ENCODE measurements at regions not wholly inside any gene's neighbourhood (a gene's known extent, or its start where the extent isn't known, plus 50 kb on each side); places are given as distances from the start of the nearest gene placed in this dataset.

GRCh38 chr1:106458866-106459265 lies 597.6 kb upstream of the PRMT6 start:
- no peak overlapping the region for H3K27ac Mint-ChIP-seq
- ChIA-PET POLR2A (no interaction called here), CTCF (no interaction called here)
- H3K9me3 Mint-ChIP-seq = no peaks in the 10 kb centered on the region
- no peaks in the 10 kb centered on the region for H3K36me3 Mint-ChIP-seq (ENCODE audit: low read depth)
- DNase-seq = no peak
- H3K4me3 Mint-ChIP-seq = no peak overlapping the region
- no peaks in the 10 kb centered on the region for H3K4me1 Mint-ChIP-seq
- no peaks in the 10 kb centered on the region for H3K27me3 Mint-ChIP-seq

GRCh38 chr1:106459418-106459817 lies 597.1 kb upstream of the PRMT6 start:
- Mint-ChIP-seq H3K36me3 (ENCODE audit: low read depth) (no peaks in the 10 kb centered on the region), H3K27me3 (no peaks in the 10 kb centered on the region), H3K4me3 (no peak overlapping the region), H3K9me3 (no peaks in the 10 kb centered on the region), H3K27ac (no peak overlapping the region), H3K4me1 (no peaks in the 10 kb centered on the region)
- POLR2A ChIA-PET = no interaction called here
- CTCF ChIA-PET = no interaction called here
- no peak for DNase-seq

GRCh38 chr1:106465666-106466065 lies 590.8 kb upstream of the PRMT6 start:
- no peaks in the 10 kb centered on the region for H3K36me3 Mint-ChIP-seq (ENCODE audit: low read depth)
- peaks cover 15% of the 10 kb centered on the region for H3K9me3 Mint-ChIP-seq
- no peaks in the 10 kb centered on the region for H3K27me3 Mint-ChIP-seq
- no peak for DNase-seq
- CTCF ChIA-PET = no interaction called here
- H3K4me1 Mint-ChIP-seq = no peaks in the 10 kb centered on the region
- POLR2A ChIA-PET = no interaction called here
- no peak overlapping the region for H3K27ac Mint-ChIP-seq
- no peak overlapping the region for H3K4me3 Mint-ChIP-seq

- no peak overlapping the region for H3K27ac Mint-ChIP-seq
- no peaks in the 10 kb centered on the region for H3K36me3 Mint-ChIP-seq (ENCODE audit: low read depth)
- no peak for DNase-seq
- peaks cover 23% of the 10 kb centered on the region for H3K9me3 Mint-ChIP-seq
- POLR2A ChIA-PET = no interaction called here
- H3K27me3 Mint-ChIP-seq = no peaks in the 10 kb centered on the region
- no peaks in the 10 kb centered on the region for H3K4me1 Mint-ChIP-seq
- no peak overlapping the region for H3K4me3 Mint-ChIP-seq
- CTCF ChIA-PET = no interaction called here
These were observed 575.8 kb upstream of the PRMT6 start for GRCh38 chr1:106480629-106481028.

GRCh38 chr1:106492880-106493279 lies 563.6 kb upstream of the PRMT6 start:
- Mint-ChIP-seq H3K9me3 (peaks cover 9% of the 10 kb centered on the region), H3K36me3 (ENCODE audit: low read depth) (no peaks in the 10 kb centered on the region), H3K27me3 (no peaks in the 10 kb centered on the region), H3K4me3 (no peak overlapping the region), H3K27ac (no peak overlapping the region), H3K4me1 (no peaks in the 10 kb centered on the region)
- DNase-seq = no peak
- ChIA-PET POLR2A (no interaction called here), CTCF (no interaction called here)

GRCh38 chr1:106494646-106495045 lies 561.8 kb upstream of the PRMT6 start:
- DNase-seq = no peak
- Mint-ChIP-seq H3K4me1 (no peaks in the 10 kb centered on the region), H3K4me3 (no peak overlapping the region), H3K9me3 (no peaks in the 10 kb centered on the region), H3K36me3 (ENCODE audit: low read depth) (no peaks in the 10 kb centered on the region), H3K27me3 (no peaks in the 10 kb centered on the region), H3K27ac (no peak overlapping the region)
- ChIA-PET CTCF (no interaction called here), POLR2A (no interaction called here)

- H3K27me3 Mint-ChIP-seq = no peaks in the 10 kb centered on the region
- H3K4me3 Mint-ChIP-seq = no peak overlapping the region
- no peaks in the 10 kb centered on the region for H3K4me1 Mint-ChIP-seq
- POLR2A ChIA-PET = no interaction called here
- CTCF ChIA-PET = no interaction called here
- no peak for DNase-seq
- H3K9me3 Mint-ChIP-seq = peaks cover 2% of the 10 kb centered on the region
- H3K27ac Mint-ChIP-seq = no peak overlapping the region
- H3K36me3 Mint-ChIP-seq (ENCODE audit: low read depth) = no peaks in the 10 kb centered on the region
These were observed 558.2 kb upstream of the PRMT6 start for GRCh38 chr1:106498238-106498637.

- Mint-ChIP-seq H3K27me3 (no peaks in the 10 kb centered on the region), H3K4me3 (no peak overlapping the region), H3K4me1 (no peaks in the 10 kb centered on the region), H3K27ac (no peak overlapping the region), H3K36me3 (ENCODE audit: low read depth) (no peaks in the 10 kb centered on the region), H3K9me3 (peaks cover 5% of the 10 kb centered on the region)
- ChIA-PET CTCF (no interaction called here), POLR2A (no interaction called here)
- DNase-seq = no peak
These were observed 553.8 kb upstream of the PRMT6 start for GRCh38 chr1:106502659-106503058.

- H3K27ac Mint-ChIP-seq = no peak overlapping the region
- no peaks in the 10 kb centered on the region for H3K4me1 Mint-ChIP-seq
- no peaks in the 10 kb centered on the region for H3K36me3 Mint-ChIP-seq (ENCODE audit: low read depth)
- no peak overlapping the region for H3K4me3 Mint-ChIP-seq
- H3K27me3 Mint-ChIP-seq = no peaks in the 10 kb centered on the region
- CTCF ChIA-PET = no interaction called here
- H3K9me3 Mint-ChIP-seq = peaks cover 5% of the 10 kb centered on the region
- no peak for DNase-seq
- POLR2A ChIA-PET = no interaction called here
These were observed 541.1 kb upstream of the PRMT6 start for GRCh38 chr1:106515375-106515774.

- H3K4me3 Mint-ChIP-seq = no peak overlapping the region
- no peaks in the 10 kb centered on the region for H3K27me3 Mint-ChIP-seq
- CTCF ChIA-PET = interaction anchor here (0.6 kb wide), 1 partner anchor 40 kb away, joined by 4 read pairs; no protein-coding TSS in a partner anchor
- no peaks in the 10 kb centered on the region for H3K36me3 Mint-ChIP-seq (ENCODE audit: low read depth)
- peaks cover 5% of the 10 kb centered on the region for H3K9me3 Mint-ChIP-seq
- DNase-seq = no peak
- POLR2A ChIA-PET = no interaction called here
- no peaks in the 10 kb centered on the region for H3K4me1 Mint-ChIP-seq
- no peak overlapping the region for H3K27ac Mint-ChIP-seq
These were observed 539.2 kb upstream of the PRMT6 start for GRCh38 chr1:106517224-106517623.

- no peaks in the 10 kb centered on the region for H3K4me1 Mint-ChIP-seq
- no peaks in the 10 kb centered on the region for H3K36me3 Mint-ChIP-seq (ENCODE audit: low read depth)
- POLR2A ChIA-PET = no interaction called here
- CTCF ChIA-PET = no interaction called here
- peaks cover 11% of the 10 kb centered on the region for H3K9me3 Mint-ChIP-seq
- no peaks in the 10 kb centered on the region for H3K27me3 Mint-ChIP-seq
- DNase-seq = no peak
- no peak overlapping the region for H3K27ac Mint-ChIP-seq
- no peak overlapping the region for H3K4me3 Mint-ChIP-seq
These were observed 533.0 kb upstream of the PRMT6 start for GRCh38 chr1:106523497-106523896.

GRCh38 chr1:106524631-106525030 lies 531.8 kb upstream of the PRMT6 start:
- Mint-ChIP-seq H3K4me3 (no peak overlapping the region), H3K4me1 (no peaks in the 10 kb centered on the region), H3K9me3 (peaks cover 11% of the 10 kb centered on the region), H3K27me3 (no peaks in the 10 kb centered on the region), H3K27ac (no peak overlapping the region), H3K36me3 (ENCODE audit: low read depth) (no peaks in the 10 kb centered on the region)
- ChIA-PET CTCF (no interaction called here), POLR2A (no interaction called here)
- DNase-seq = no peak

GRCh38 chr1:106526650-106527049 lies 529.8 kb upstream of the PRMT6 start:
- no peak for DNase-seq
- Mint-ChIP-seq H3K36me3 (ENCODE audit: low read depth) (no peaks in the 10 kb centered on the region), H3K4me3 (no peak overlapping the region), H3K4me1 (no peaks in the 10 kb centered on the region), H3K9me3 (peaks cover 11% of the 10 kb centered on the region), H3K27me3 (no peaks in the 10 kb centered on the region), H3K27ac (no peak overlapping the region)
- POLR2A ChIA-PET = no interaction called here
- CTCF ChIA-PET = no interaction called here

GRCh38 chr1:106534612-106535011 lies 521.9 kb upstream of the PRMT6 start:
- CTCF ChIA-PET = no interaction called here
- POLR2A ChIA-PET = no interaction called here
- Mint-ChIP-seq H3K4me1 (no peaks in the 10 kb centered on the region), H3K9me3 (peaks cover 12% of the 10 kb centered on the region), H3K36me3 (ENCODE audit: low read depth) (no peaks in the 10 kb centered on the region), H3K4me3 (no peak overlapping the region), H3K27ac (no peak overlapping the region), H3K27me3 (no peaks in the 10 kb centered on the region)
- DNase-seq = no peak

GRCh38 chr1:106536741-106537140 lies 519.7 kb upstream of the PRMT6 start:
- no peak for DNase-seq
- Mint-ChIP-seq H3K27me3 (no peaks in the 10 kb centered on the region), H3K4me3 (no peak overlapping the region), H3K4me1 (no peaks in the 10 kb centered on the region), H3K9me3 (peaks cover 16% of the 10 kb centered on the region), H3K27ac (no peak overlapping the region), H3K36me3 (ENCODE audit: low read depth) (no peaks in the 10 kb centered on the region)
- ChIA-PET POLR2A (no interaction called here), CTCF (no interaction called here)

Data from activated CD4-positive, alpha-beta T cell treated with anti-CD3 and anti-CD28 coated beads, Interleukin-2, amount 10 ng/mL, durations not matched to agents 7 days and 5 days (primary cell).